NT2/D1 (cell line): ENCODE measurements at regions not wholly inside any gene's neighbourhood (a gene's known extent, or its start where the extent isn't known, plus 50 kb on each side); places are given as distances from the start of the nearest gene placed in this dataset.

ENCODE experiments used
- SUZ12 ChIP-seq: IDR thresholded peaks from 2 replicates; pipeline ENCODE4 v1.6.1; 2011; ENCODE audit not compliant: insufficient read length, insufficient read depth; ENCODE audit errors: extremely low read depth
- YY1 ChIP-seq: IDR thresholded peaks from 2 replicates; pipeline ENCODE4 v1.6.1; 2011; ENCODE audit not compliant: insufficient read length, insufficient read depth
- ZNF274 ChIP-seq: IDR thresholded peaks from 2 replicates; pipeline ENCODE4 v1.6.1; 2011; ENCODE audit warnings: mild to moderate bottlenecking, low read depth, low read length

DNA sequence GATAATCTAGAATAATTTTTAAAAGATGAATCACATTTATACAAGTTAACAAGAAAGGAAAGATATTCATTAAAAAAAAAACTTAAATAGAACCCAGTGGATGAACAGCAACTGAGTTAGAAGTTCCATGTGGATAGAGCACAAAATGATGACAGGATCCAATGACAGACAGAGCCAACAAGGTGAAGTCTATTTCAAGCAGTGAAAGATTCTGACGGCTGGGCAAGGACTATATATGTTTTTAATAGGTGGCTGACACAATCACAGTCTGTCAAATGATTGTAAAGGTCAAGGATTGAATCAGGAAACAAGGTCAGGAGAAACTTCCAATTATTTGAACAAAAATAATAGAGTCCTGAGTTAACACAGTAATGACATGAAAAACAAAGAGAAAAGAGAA lies 1460.0 kb upstream of the CDH8 start:
- TF ChIP-seq ZNF274 (no peak), YY1 (no peak), SUZ12 (no peak)
